ENCODE measurements at regions not wholly inside any gene's neighbourhood (a gene's known extent, or its start where the extent isn't known, plus 50 kb on each side); places are given as distances from the start of the nearest gene placed in this dataset.

GRCh38 chr12:42780671-42781070 is 191.1 kb upstream of the PRICKLE1 start:
- no peak for DNase-seq

DNA sequence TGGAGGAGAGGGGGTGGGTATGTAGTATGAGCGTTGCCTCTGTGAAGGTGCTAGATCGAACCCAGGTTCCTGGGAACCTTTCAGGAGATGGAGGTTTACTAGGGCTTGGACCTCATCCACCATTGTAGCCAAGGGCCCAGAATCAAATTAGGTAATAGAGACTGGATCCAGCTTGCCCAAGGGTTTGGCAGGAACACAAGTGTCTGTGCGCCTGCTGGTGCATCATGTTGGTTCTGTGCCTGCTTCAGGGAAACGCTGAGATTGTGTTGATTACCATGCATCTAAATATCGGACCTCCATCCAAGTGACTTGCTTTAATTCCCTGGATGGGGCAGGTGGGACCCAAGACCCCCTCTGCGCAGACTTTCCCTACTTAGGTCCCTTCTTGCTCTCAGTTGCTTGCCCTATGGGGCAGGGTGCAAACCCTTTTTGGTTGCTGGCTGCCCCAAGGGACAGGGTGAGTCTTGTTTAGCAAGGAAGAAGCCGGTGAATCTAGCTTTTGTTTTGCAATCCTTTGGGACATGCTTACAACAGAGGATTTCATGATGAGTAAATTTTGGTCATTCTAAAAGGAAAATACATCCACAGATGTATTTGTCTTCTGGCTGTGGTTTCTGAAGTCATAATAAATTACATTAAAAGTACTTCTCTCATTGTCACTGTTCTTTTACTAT is 189.8 kb upstream of the PRICKLE1 start:
- no peak for DNase-seq

- DNase-seq, result no peak
These were observed 186.8 kb upstream of the PRICKLE1 start for GRCh38 chr12:42776396-42776795.

DNA sequence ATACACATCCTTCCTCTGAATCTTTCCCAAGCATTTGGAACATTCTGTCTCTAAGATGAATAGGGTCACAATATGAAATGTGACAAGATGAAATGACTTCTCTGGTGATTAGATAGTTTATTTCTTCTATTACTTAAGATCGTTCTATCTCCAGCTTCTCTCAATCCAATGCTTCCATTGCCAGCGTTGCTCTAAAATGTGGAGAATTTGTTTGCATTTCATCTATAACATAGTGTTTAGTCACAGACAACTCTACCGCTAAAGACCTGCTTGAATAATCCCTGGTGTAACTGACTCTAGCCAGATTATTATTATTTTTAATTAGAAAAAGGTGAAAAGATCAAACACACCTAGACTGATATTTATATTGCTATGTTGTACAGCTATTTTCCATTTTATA is 184.7 kb upstream of the PRICKLE1 start:
- no peak for DNase-seq

- DNase-seq, result no peak
These were observed 180.7 kb upstream of the PRICKLE1 start for GRCh38 chr12:42770261-42770660.

DNA sequence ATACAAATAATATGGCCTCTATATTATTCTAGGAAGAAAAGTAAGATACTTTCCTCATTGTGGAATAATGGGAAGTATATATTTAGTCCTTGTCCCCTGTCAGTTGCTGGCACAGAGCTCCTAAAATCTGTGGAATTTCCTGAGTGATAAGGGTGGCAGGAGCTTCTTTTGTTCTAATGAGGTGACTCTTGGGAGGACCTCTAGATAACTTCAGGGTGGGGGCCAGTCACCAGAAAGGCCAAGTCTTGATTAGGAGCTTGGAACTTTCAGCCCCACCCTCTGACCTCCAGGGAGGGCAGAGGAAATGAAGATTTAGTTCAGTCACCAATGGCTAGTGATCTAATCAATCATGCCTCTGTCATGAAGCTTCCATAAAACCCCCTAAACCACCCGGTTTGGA is 179.9 kb upstream of the PRICKLE1 start:
- DNase-seq, result no peak

DNA sequence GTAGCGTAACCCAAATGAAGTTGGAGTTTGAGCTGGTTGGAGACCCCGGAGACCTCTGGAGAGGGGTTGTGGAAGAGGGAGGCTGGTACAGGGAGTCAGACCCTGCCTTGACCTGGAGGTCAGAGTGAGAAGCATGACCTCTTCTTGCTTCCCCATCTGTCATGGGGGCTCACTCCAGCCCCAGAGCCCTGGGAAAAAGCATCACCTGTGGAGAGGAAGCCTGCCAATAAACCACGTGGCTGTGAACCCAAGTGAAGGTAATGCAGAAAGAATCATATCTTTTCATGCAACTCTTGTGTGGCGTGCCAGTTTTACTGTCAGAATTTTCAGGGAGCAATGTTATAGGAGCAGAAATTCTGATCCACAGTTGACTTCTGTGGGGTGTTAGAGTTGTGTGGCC is 178.5 kb upstream of the PRICKLE1 start:
- no peak for DNase-seq

DNA sequence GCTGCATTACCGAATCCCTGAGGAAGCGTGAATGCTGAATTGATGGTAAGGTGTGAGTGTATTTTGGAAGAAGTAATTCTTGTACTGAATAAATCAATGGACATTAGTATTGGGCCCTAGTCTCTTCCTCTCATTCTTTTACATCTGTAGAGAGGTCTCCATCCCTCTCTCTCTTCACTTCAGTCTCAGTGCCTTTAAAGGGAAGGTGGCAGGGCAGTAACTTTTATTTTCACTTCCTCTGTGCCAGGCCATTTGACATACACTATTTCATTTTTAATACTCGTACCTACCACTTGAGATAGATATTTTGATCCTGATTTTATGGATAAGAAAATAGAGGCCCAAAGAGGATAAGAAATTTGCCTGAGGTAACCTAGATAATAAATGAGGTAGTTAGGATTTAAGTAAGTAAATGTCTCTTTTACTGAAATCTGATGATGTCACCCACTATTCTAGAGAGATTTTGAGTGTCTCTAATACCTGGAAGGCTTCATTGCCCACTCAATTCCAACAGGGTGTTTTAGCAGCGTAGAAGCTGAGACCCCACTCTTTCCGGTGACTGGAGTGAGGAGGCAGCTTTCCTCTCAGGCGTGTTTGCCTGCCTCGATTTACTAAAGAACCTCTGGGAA is 177.9 kb upstream of the PRICKLE1 start:
- DNase-seq, result no peak

DNA sequence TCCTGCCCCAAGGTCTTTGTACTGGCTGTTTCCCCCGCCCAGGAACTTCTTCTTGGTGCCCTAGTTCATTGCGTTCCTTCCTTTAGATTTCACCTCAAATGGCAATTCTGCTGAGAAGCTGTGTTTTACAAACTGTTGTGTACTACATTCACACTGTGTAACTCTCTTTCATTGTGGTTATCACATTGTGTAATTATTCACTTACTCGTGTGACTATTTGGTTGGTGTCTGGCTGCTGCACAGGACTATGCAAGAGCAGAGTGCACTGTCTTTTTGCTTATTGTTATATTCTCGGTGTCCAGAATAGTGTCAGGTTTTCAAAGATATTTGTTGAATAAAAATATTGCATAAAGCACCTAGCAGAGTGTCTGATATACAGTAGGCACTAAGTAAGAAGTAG is 177.2 kb upstream of the PRICKLE1 start:
- no peak for DNase-seq

DNA sequence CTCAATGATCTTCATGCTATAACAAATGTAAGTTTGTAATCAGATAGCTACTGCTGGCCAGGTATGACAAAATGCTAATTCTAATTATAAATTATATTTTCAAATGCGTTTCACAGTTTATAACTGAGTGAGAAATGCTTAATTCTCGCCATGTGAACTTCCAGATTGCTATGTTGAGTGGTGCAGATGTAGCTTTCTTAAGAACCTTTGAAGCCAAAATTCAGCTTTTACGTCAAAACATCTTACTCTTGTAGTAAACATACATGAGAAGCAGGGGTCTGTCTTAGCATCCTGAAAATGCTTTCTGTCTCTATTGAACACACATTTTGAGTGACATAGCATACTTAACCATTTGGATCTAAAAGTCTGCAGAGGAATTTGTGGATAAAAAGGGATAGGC is 176.5 kb upstream of the PRICKLE1 start:
- no peak for DNase-seq

GRCh38 chr12:42763682-42764081 is 174.1 kb upstream of the PRICKLE1 start:
- DNase-seq, result no peak

DNA sequence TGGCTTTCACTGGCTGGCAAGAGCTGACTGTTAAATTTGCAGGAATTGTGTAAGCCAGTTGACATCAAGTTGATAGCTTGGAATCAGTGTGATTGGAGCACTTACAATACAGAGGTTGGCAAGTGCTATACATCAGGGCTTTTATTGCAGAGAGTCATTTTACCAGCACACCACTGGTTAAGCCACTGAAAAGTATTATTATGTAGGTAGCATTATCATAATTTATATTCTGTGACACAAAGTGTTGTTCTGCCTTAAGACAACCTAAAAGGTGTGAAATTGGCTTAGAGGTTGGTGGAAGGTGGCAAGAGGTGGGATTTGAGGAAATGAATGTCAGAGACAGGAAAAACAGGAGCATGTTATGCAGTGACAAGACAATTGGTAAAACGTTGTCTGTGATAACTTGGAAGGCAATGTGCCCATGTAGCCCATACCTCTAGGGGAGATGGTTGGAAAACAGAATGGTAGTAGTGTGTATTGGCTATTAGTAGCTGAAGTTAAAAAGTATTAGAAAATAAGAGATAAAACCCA is 172.9 kb upstream of the PRICKLE1 start:
- no peak for DNase-seq

DNA sequence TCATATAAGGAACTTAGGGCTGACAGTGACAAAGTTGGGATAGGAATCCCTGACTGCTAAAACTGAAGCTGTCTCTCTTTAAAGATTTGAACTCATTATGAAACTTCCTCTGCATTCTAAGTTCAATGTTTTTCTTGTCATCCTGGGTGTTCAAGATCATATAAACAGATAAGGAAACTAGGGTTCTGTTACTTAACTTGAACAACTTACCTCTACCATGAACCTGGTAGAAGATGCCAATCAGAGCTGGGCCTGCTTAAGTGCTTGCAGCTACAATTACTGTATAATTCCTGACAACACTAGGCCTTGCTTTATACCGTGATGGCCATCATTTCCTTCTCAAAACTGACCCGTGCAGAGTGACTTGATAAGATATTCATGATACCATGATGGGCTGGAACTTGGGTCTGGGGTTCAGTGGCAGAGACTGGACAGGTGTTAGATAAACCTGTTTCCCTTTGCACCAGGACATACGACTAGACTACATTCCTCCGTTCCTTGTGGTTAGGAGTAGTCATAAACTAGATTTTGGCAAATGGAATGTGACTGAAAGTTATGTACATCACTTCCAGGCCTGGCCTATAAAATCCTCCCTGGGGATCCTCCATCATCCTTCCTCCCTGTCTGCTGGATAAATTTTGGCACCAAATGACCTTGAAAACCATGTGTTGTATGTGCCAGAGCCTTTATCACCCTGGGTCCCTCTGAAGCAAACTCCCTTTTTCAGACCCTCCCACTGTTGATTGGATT is 172.2 kb upstream of the PRICKLE1 start:
- no peak for DNase-seq

DNA sequence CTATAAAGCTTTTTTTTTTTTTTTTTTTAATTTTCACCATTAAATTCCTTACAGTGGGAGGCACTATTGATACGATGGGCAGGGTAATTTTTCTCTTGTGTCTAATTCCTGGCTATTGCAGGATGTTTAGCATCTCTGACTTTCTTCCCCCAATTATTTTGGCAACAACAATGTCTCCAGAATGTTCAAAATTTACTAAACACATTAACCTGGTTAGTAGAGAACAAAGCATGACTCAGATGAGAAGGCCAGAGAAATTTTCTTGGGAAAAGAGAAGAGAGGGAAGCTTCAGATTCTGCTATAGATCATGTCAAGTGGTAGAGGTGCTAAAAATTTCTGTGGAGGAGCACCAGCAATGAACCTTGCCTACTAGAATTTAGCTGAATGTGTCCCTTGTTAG is 171.5 kb upstream of the PRICKLE1 start:
- no peak for DNase-seq

GRCh38 chr12:42760550-42760949 is 171.0 kb upstream of the PRICKLE1 start:
- no peak for DNase-seq

DNA sequence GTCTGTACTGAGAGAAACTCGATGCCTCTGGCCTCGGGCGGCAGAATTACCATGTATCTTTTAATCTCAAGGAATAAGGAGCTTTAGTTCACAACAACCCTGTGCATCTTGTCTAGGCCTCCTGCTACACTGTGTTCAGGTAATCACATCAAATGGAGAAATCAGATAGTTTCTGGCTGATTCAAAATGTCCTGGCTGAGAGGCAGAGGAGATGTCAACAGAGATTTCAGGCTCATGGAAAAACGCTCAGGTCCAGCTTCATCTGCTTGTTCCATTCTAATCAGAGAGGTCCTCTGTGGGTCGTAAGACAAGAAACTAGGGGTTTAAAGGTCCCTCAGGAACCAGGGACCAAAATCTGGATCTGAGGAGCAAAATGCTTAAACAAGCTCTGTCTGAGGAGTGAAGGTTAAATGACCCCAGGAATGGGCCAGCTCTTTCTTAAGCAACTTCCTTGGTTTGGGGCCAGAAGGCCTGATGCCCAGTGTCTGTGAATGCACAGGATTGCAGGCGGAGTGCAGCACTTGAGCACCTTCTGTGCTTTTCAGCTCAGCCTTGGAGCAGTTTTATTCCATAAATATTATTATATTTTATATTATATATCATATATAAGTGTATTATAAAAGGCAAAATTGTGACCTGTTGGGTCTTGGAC is 170.2 kb upstream of the PRICKLE1 start:
- DNase-seq, result no peak

GRCh38 chr12:42758806-42759205 is 169.3 kb upstream of the PRICKLE1 start:
- DNase-seq, result no peak

- DNase-seq, result no peak
These were observed 168.1 kb upstream of the PRICKLE1 start for GRCh38 chr12:42757624-42758119.

- DNase-seq, result no peak
These were observed 167.5 kb upstream of the PRICKLE1 start for GRCh38 chr12:42756841-42757623.

GRCh38 chr12:42750356-42750755 is 160.8 kb upstream of the PRICKLE1 start:
- no peak for DNase-seq

DNA sequence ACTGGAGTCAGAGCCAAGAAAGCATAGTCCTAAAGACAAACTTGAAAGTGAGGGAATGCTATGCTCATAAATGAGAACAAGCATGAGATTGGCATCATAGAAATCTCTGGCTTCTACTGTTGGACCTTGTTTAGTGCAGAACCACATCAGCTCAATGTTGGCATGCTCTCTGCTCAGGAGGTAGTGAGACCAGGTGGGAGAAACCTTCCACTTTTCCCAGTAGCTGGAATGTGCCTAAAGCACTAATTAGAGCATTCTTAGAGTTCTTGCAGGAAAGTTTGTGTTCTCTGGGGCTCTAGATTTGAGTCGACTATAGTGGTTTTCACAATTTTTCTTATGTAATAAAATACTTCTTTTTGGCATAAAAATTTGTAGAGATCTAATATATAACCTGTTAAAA is 159.7 kb upstream of the PRICKLE1 start:
- DNase-seq, result no peak

- DNase-seq, result no peak
These were observed 155.1 kb upstream of the PRICKLE1 start for GRCh38 chr12:42744539-42745182.

Measured in hematopoietic multipotent progenitor cell treated with erythropoietin and hydrocortisone succinate and interleukin-3 and kit ligand, for 8 days (in vitro differentiated cells).